H1 (cell line): ENCODE measurements at regions not wholly inside any gene's neighbourhood (a gene's known extent, or its start where the extent isn't known, plus 50 kb on each side); places are given as distances from the start of the nearest gene placed in this dataset.

Experiments used
- CTCF ChIA-PET: fragments of 300-600 bp; sonication (Branson Sonifier 250); formaldehyde crosslinking; loops from one replicate; lab custom pipeline; 2021; ENCODE audit not compliant: partially characterized antibody; lab: Charles Lee
- POLR2A ChIA-PET: fragments of 300-600 bp; sonication (Branson Sonifier 250); formaldehyde crosslinking; loops from one replicate; lab custom pipeline; 2021; ENCODE audit warnings: inconsistent platforms; ENCODE audit not compliant: partially characterized antibody; lab: Charles Lee
- DNase-seq, 2 experiments: peaks; one replicate each; pipeline versions ENCODE4 v3.0.0 to v3.0.0-alpha.2; 2010 to 2022; ENCODE audit warnings: low spot score in 2 of 2, low read depth in 1 of 2, mixed read lengths in 1 of 2
- FAIRE-seq: peaks from 2 replicates; lab custom pipeline; 2011; peaks lifted over from hg19 to GRCh38; lab: Jason Lieb, UNC
- H2AFZ ChIP-seq: 2 replicates; pipeline ENCODE4 v1.8.1; 2012; ENCODE audit warnings: low read length, inconsistent platforms
- H2AK5ac ChIP-seq: 2 replicates; pipeline ENCODE4 v1.6.1; 2013; ENCODE audit warnings: low read depth, low read length
- H2BK120ac ChIP-seq: replicated peaks from 2 replicates; pipeline ENCODE3; 2013; ENCODE audit warnings: low read depth, low read length, inconsistent platforms
- H2BK12ac ChIP-seq: 2 replicates; pipeline ENCODE4 v1.6.1; 2013; ENCODE audit warnings: low read depth, low read length
- H2BK15ac ChIP-seq: 2 replicates; pipeline ENCODE4 v1.6.1; 2013; ENCODE audit warnings: low read length
- H2BK20ac ChIP-seq: 2 replicates; pipeline ENCODE4 v1.6.1; 2013; ENCODE audit warnings: low read length
- H2BK5ac ChIP-seq: 2 replicates; pipeline ENCODE4 v1.6.1; 2013; ENCODE audit warnings: low read depth, low read length
- H3K14ac ChIP-seq: 2 replicates; pipeline ENCODE4 v1.6.1; 2013; ENCODE audit warnings: inconsistent platforms; ENCODE audit not compliant: insufficient read length
- H3K18ac ChIP-seq: 2 replicates; pipeline ENCODE4 v1.6.1; 2013; ENCODE audit warnings: low read length; ENCODE audit errors: extremely low read depth
- H3K23ac ChIP-seq: 2 replicates; pipeline ENCODE4 v1.6.1; 2013; ENCODE audit warnings: inconsistent platforms; ENCODE audit not compliant: insufficient read length
- H3K23me2 ChIP-seq: 2 replicates; pipeline ENCODE4 v1.6.1; 2013; ENCODE audit warnings: low read depth, low read length
- H3K27ac ChIP-seq: 2 replicates; pipeline ENCODE4 v1.6.1; 2011; ENCODE audit warnings: low read depth, low read length, inconsistent platforms
- H3K27me3 ChIP-seq, 4 experiments: replicated peaks in 1 of 4; 1 replicate in 1 of 4; 2 replicates in 3 of 4; pipeline versions ENCODE4 v1.6.1 to v1.8.1; 2011 to 2013; ENCODE audit warnings: low read length in 3 of 4, mild to moderate bottlenecking in 3 of 4, inconsistent platforms in 2 of 4, mixed read lengths in 2 of 4, moderate library complexity in 1 of 4; ENCODE audit not compliant: control insufficient read depth in 3 of 4, insufficient read depth in 3 of 4; ENCODE audit errors: extremely low read depth in 1 of 4
- H3K36me3 ChIP-seq, 4 experiments: 2 replicates each; pipeline versions ENCODE4 v1.6.1 to v1.8.1; 2011 to 2013; ENCODE audit warnings: mild to moderate bottlenecking in 4 of 4, low read length in 3 of 4, moderate library complexity in 2 of 4, control low read depth in 1 of 4, inconsistent platforms in 1 of 4; ENCODE audit not compliant: insufficient read depth in 4 of 4, control insufficient read depth in 2 of 4
- H3K4ac ChIP-seq: replicated peaks from 2 replicates; pipeline ENCODE3; 2013; ENCODE audit warnings: low read length, low read depth, mixed read lengths, inconsistent platforms; ENCODE audit not compliant: insufficient read length
- H3K4me1 ChIP-seq, 4 experiments: replicated peaks in 1 of 4; 1 replicate in 1 of 4; 2 replicates in 3 of 4; pipeline versions ENCODE4 v1.6.1 to v1.8.1; 2011 to 2013; ENCODE audit warnings: low read length in 3 of 4, inconsistent platforms in 2 of 4, mixed read lengths in 1 of 4; ENCODE audit not compliant: insufficient read depth in 4 of 4, control insufficient read depth in 3 of 4
- H3K4me2 ChIP-seq, 2 experiments: 2 replicates each; pipeline versions ENCODE4 v1.6.1 to v1.8.1; 2011 to 2013; ENCODE audit warnings: low read depth in 2 of 2, low read length in 2 of 2, control low read depth in 1 of 2, inconsistent platforms in 1 of 2, mild to moderate bottlenecking in 1 of 2; ENCODE audit not compliant: insufficient read depth in 1 of 2
- H3K4me3 ChIP-seq, 4 experiments: fragments of 200-600, 300-600 bp in 1 of 4; sonication (generic), shearing (Covaris generic), sonication (Bioruptor Twin) in 1 of 4; 2 replicates each; pipeline versions ENCODE4 v1.5.1 to v1.8.1; 2011 to 2016; ENCODE audit warnings: low read length in 4 of 4, low read depth in 3 of 4, control low read depth in 2 of 4, inconsistent platforms in 2 of 4, mild to moderate bottlenecking in 2 of 4, mixed read lengths in 1 of 4, moderate library complexity in 1 of 4; ENCODE audit not compliant: insufficient read depth in 2 of 4; ENCODE audit errors: extremely low read depth in 1 of 4
- H3K56ac ChIP-seq: replicated peaks from 2 replicates; pipeline ENCODE3; 2013; ENCODE audit warnings: low read depth, mild to moderate bottlenecking, mixed read lengths, low read length, inconsistent platforms; ENCODE audit not compliant: insufficient read length
- H3K79me1 ChIP-seq: 2 replicates; pipeline ENCODE4 v1.6.1; 2013; ENCODE audit warnings: low read depth, low read length, control low read depth
- H3K79me2 ChIP-seq, 2 experiments: 2 replicates each; pipeline versions ENCODE4 v1.6.1 to v1.8.1; 2012 to 2013; ENCODE audit warnings: low read length in 2 of 2, mild to moderate bottlenecking in 2 of 2, inconsistent platforms in 1 of 2; ENCODE audit not compliant: insufficient read depth in 2 of 2, control insufficient read depth in 1 of 2
- H3K9ac ChIP-seq, 4 experiments: replicated peaks in 1 of 4; 1 replicate in 1 of 4; 2 replicates in 3 of 4; pipeline versions ENCODE4 v1.6.1 to v1.8.1; 2011 to 2013; ENCODE audit warnings: low read depth in 3 of 4, low read length in 3 of 4, control low read depth in 2 of 4, mild to moderate bottlenecking in 2 of 4, moderate library complexity in 2 of 4, inconsistent platforms in 1 of 4; ENCODE audit errors: extremely low read depth in 1 of 4
- H3K9me3 ChIP-seq, 2 experiments: 2 replicates each; pipeline versions ENCODE4 v1.6.1 to v1.8.1; 2012 to 2013; ENCODE audit warnings: mild to moderate bottlenecking in 2 of 2, moderate library complexity in 2 of 2, control low read depth in 1 of 2, inconsistent platforms in 1 of 2, low read depth in 1 of 2, low read length in 1 of 2, mixed read lengths in 1 of 2; ENCODE audit not compliant: insufficient read depth in 2 of 2
- H4K20me1 ChIP-seq, 2 experiments: replicated peaks in 1 of 2; 2 replicates each; pipeline versions ENCODE3 to v1.8.1; 2011 to 2013; ENCODE audit warnings: inconsistent platforms in 2 of 2, low read length in 2 of 2, mild to moderate bottlenecking in 1 of 2; ENCODE audit not compliant: insufficient read depth in 2 of 2, control insufficient read depth in 1 of 2
- H4K5ac ChIP-seq: 2 replicates; pipeline ENCODE4 v1.6.1; 2013; ENCODE audit warnings: low read length, low read depth, mixed read lengths, inconsistent platforms; ENCODE audit not compliant: insufficient read length
- H4K8ac ChIP-seq: 2 replicates; pipeline ENCODE4 v1.8.0; 2013; ENCODE audit warnings: mild to moderate bottlenecking, moderate library complexity, low read length, inconsistent platforms; ENCODE audit not compliant: insufficient read depth; ENCODE audit errors: extremely low read depth
- H4K91ac ChIP-seq: replicated peaks from 2 replicates; pipeline ENCODE3; 2013; ENCODE audit warnings: low read length, mixed read lengths, inconsistent platforms; ENCODE audit not compliant: insufficient read length
- BRCA1 ChIP-seq: IDR thresholded peaks from 2 replicates; pipeline ENCODE4 v1.6.1; 2012; ENCODE audit warnings: low read depth, low read length, improper control_type of control experiment
- CBX8 ChIP-seq: fragments of 300-800, 300-1000 bp; sonication (generic); IDR thresholded peaks from 2 replicates; pipeline ENCODE4 v1.7.1; 2016; ENCODE audit warnings: low read depth, low read length, borderline replicate concordance
- CEBPB ChIP-seq: IDR thresholded peaks from 2 replicates; pipeline ENCODE4 v1.6.1; 2012; ENCODE audit warnings: low read depth, low read length
- EGR1 ChIP-seq: IDR thresholded peaks from 2 replicates; pipeline ENCODE4 v1.6.1; 2011; ENCODE audit warnings: low read depth, low read length, borderline replicate concordance
- EZH2 ChIP-seq: fragments of 200-600 bp; sonication (generic); IDR thresholded peaks from 2 replicates; pipeline ENCODE4 v1.7.1; 2012; ENCODE audit warnings: low read depth, mild to moderate bottlenecking, moderate library complexity, low read length, inconsistent platforms; ENCODE audit not compliant: severe bottlenecking
- FOSL1 ChIP-seq: IDR thresholded peaks from 2 replicates; pipeline ENCODE4 v1.6.1; 2011; ENCODE audit warnings: mild to moderate bottlenecking, low read depth, low read length, moderate library complexity; ENCODE audit not compliant: insufficient read depth
- GABPA ChIP-seq: IDR thresholded peaks from 2 replicates; pipeline ENCODE4 v1.6.1; 2011; ENCODE audit warnings: mild to moderate bottlenecking, low read length, moderate library complexity, borderline replicate concordance; ENCODE audit not compliant: insufficient read depth
- HDAC6 ChIP-seq: IDR thresholded peaks from one replicate; pipeline ENCODE4 v1.7.1; 2012; ENCODE audit warnings: low read depth, mild to moderate bottlenecking, inconsistent platforms, low read length, moderate library complexity
- POLR2A ChIP-seq, 2 experiments: IDR thresholded peaks; 1 replicate in 1 of 2; 2 replicates in 1 of 2; pipeline ENCODE4 v1.6.1; 2011; ENCODE audit warnings: low read depth in 2 of 2, low read length in 2 of 2, mild to moderate bottlenecking in 2 of 2; ENCODE audit errors: control extremely low read depth in 1 of 2
- RXRA ChIP-seq: IDR thresholded peaks from 2 replicates; pipeline ENCODE4 v1.6.1; 2011; ENCODE audit warnings: low read depth, mild to moderate bottlenecking, low read length, moderate library complexity; ENCODE audit not compliant: insufficient read depth
- SP2 ChIP-seq: IDR thresholded peaks from 2 replicates; pipeline ENCODE4 v1.6.1; 2012; ENCODE audit warnings: mild to moderate bottlenecking, low read length, inconsistent platforms
- SRF ChIP-seq: IDR thresholded peaks from 2 replicates; pipeline ENCODE4 v1.6.1; 2011; ENCODE audit warnings: mild to moderate bottlenecking, low read depth, low read length, moderate library complexity
- TAF1 ChIP-seq: IDR thresholded peaks from 2 replicates; pipeline ENCODE4 v1.6.1; 2011; ENCODE audit warnings: mild to moderate bottlenecking, low read depth, low read length
- WGBS, 2 experiments: shearing (Covaris generic) in 1 of 2; methylation state at CpG; one replicate each; pipeline versions ENCODE4 v1.1.6 to v1.1.7; 2013 to 2015; ENCODE audit warnings: low lambda C conversion rate in 2 of 2, mixed read lengths in 2 of 2, inconsistent platforms in 1 of 2, low coverage in 1 of 2, missing lambda C conversion rate in 1 of 2; ENCODE audit not compliant: insufficient replicate concordance in 2 of 2, insufficient coverage in 1 of 2, insufficient read length in 1 of 2; ENCODE audit errors: extremely low coverage in 1 of 2, missing lambda C conversion rate in 1 of 2; 5-methylcytosine and 5-hydroxymethylcytosine counted together

- H3K4ac ChIP-seq = no peak overlapping the region
- CTCF ChIA-PET = interaction anchor here (0.9 kb wide), 1 partner anchor 10 kb away, joined by 3 read pairs; no protein-coding TSS in a partner anchor
- H2BK20ac ChIP-seq = no peak overlapping the region
- H3K27me3 ChIP-seq = no peaks in the 10 kb centered on the region
- H3K23ac ChIP-seq = no peak overlapping the region
- no peak overlapping the region for H4K8ac ChIP-seq
- no peak overlapping the region for H2AK5ac ChIP-seq
- H3K4me3 ChIP-seq = no peak overlapping the region
- peaks cover 0 to 4% (median 2%) of the 10 kb centered on the region in 4 experiments; a peak in 2 of 7 replicates for H3K4me1 ChIP-seq
- no peak overlapping the region for H3K14ac ChIP-seq
- no peak overlapping the region for H3K9ac ChIP-seq
- no peak overlapping the region for H3K27ac ChIP-seq
- no peak overlapping the region for H2BK15ac ChIP-seq
- H3K56ac ChIP-seq = no peak overlapping the region
- H3K79me2 ChIP-seq = no peaks in the 10 kb centered on the region
- H4K91ac ChIP-seq = no peak overlapping the region
- H3K18ac ChIP-seq = no peak overlapping the region
- H4K20me1 ChIP-seq = no peaks in the 10 kb centered on the region
- H2AFZ ChIP-seq = no peak overlapping the region
- H2BK120ac ChIP-seq = no peak overlapping the region
- no peak for FAIRE-seq
- WGBS, 2 experiments = 77% methylated on average over 8 of the region's 8 CpGs; no CpG with 5 or more reads in 1 of the 2 experiments
- no peaks in the 10 kb centered on the region for H3K79me1 ChIP-seq
- H2BK5ac ChIP-seq = no peak overlapping the region
- POLR2A ChIA-PET = no interaction called here
- DNase-seq = peak in 1 of 2 experiments; percentile 33
- H3K9me3 ChIP-seq = peaks cover 5 to 11% of the 10 kb centered on the region in 2 experiments
- H3K4me2 ChIP-seq = no peak overlapping the region
- peaks cover 0 to 4% (median 0%) of the 10 kb centered on the region in 4 experiments; a peak in 1 of 8 replicates for H3K36me3 ChIP-seq
- TF ChIP-seq HDAC6 = no peak
- TF ChIP-seq CEBPB = no peak
- no peak for TF ChIP-seq TAF1
- no peak for TF ChIP-seq EGR1
- TF ChIP-seq FOSL1 = no peak
- no peak for TF ChIP-seq SRF
- no peak for TF ChIP-seq RXRA
- TF ChIP-seq SP2 = no peak
- no peak for TF ChIP-seq EZH2
- no peak for TF ChIP-seq POLR2A (IDR thresholded peaks at IDR 0.05; ENCODE audit: control extremely low read depth in 1 of 2, low read depth in 2 of 2, low read length in 2 of 2)
- TF ChIP-seq GABPA = no peak
- TF ChIP-seq BRCA1 = no peak
- no peak for TF ChIP-seq CBX8
- TF ChIP-seq, all 59 proteins: peak for 0
- no peaks in the 10 kb centered on the region for H3K23me2 ChIP-seq
- H2BK12ac ChIP-seq = 0 out of 2 replicates have a peak overlapping the region, but pooled peaks have one; percentile 27
- H4K5ac ChIP-seq = no peak overlapping the region
Observed at GRCh38 chr3:127488141-127488672, 102.3 kb downstream of the TPRA1 start.
